WTC11 (cell line): ENCODE measurements at regions not wholly inside any gene's neighbourhood (a gene's known extent, or its start where the extent isn't known, plus 50 kb on each side); places are given as distances from the start of the nearest gene placed in this dataset.

Experiments
- ATAC-seq: fragments of 200-7000 bp; cut with Tn5 transposase; 2 replicates; pipeline ENCODE4 v1.10.0; 2021; ENCODE audit warnings: mild to moderate bottlenecking, moderate library complexity
- CTCF ChIA-PET: fragments of 300-600 bp; sonication (Branson Sonifier 250); formaldehyde crosslinking; loops from one replicate; lab custom pipeline; 2021; ENCODE audit warnings: antibody characterized with exemption; lab: Charles Lee
- POLR2A ChIA-PET: fragments of 350-600 bp; sonication (Branson Sonifier 250); formaldehyde crosslinking; loops from one replicate; lab custom pipeline; 2021; ENCODE audit warnings: antibody characterized with exemption; lab: Charles Lee
- DNase-seq: peaks from one replicate; pipeline ENCODE4 v3.0.0; 2021; ENCODE audit warnings: low spot score
- H3K27ac Mint-ChIP-seq: 2 replicates; pipeline ENCODE4 v1.8.0; 2021; ENCODE audit warnings: mixed read lengths
- H3K27me3 Mint-ChIP-seq: 2 replicates; pipeline ENCODE4 v1.8.0; 2021; ENCODE audit warnings: low read depth, mild to moderate bottlenecking, moderate library complexity, mixed read lengths
- H3K36me3 Mint-ChIP-seq: 2 replicates; pipeline ENCODE4 v1.8.0; 2021; ENCODE audit warnings: mixed read lengths
- H3K4me1 Mint-ChIP-seq: 2 replicates; pipeline ENCODE4 v1.8.0; 2022; ENCODE audit warnings: mixed read lengths
- H3K4me3 Mint-ChIP-seq: 2 replicates; pipeline ENCODE4 v1.8.0; 2021; ENCODE audit warnings: mild to moderate bottlenecking, moderate library complexity, mixed read lengths
- H3K9me3 Mint-ChIP-seq: 2 replicates; pipeline ENCODE4 v1.8.0; 2021; ENCODE audit warnings: mixed read lengths
- ATF1 ChIP-seq: sonication (generic); formaldehyde crosslinking; IDR thresholded peaks from 2 replicates; pipeline ENCODE4 v1.8.1; 2023; ENCODE audit warnings: mild to moderate bottlenecking, moderate library complexity, missing genetic modification reagents
- CREM ChIP-seq: sonication (generic); formaldehyde crosslinking; IDR thresholded peaks from 2 replicates; pipeline ENCODE4 v1.8.1; 2022; ENCODE audit warnings: mild to moderate bottlenecking, missing genetic modification reagents, moderate library complexity
- ETV6 ChIP-seq: sonication (generic); formaldehyde crosslinking; IDR thresholded peaks from 2 replicates; pipeline ENCODE4 v1.8.1; 2022; ENCODE audit warnings: mild to moderate bottlenecking, missing genetic modification reagents
- JUN ChIP-seq: sonication (generic); formaldehyde crosslinking; IDR thresholded peaks from 2 replicates; pipeline ENCODE4 v1.8.0; 2023; ENCODE audit warnings: mild to moderate bottlenecking, missing genetic modification reagents
- KAT7 ChIP-seq: sonication (generic); formaldehyde crosslinking; IDR thresholded peaks from 2 replicates; pipeline ENCODE4 v1.8.1; 2023; ENCODE audit warnings: missing genetic modification reagents, mild to moderate bottlenecking, borderline replicate concordance
- MYBL2 ChIP-seq: sonication (generic); formaldehyde crosslinking; IDR thresholded peaks from 2 replicates; pipeline ENCODE4 v1.8.1; 2023; ENCODE audit warnings: mild to moderate bottlenecking, moderate library complexity, missing genetic modification reagents
- NFATC4 ChIP-seq: fragments of 250-450 bp; sonication (Bioruptor Pico); IDR thresholded peaks from 2 replicates; pipeline ENCODE4 v1.9.0; 2021; ENCODE audit warnings: mild to moderate bottlenecking
- NR3C1 ChIP-seq: sonication (generic); formaldehyde crosslinking; conservative IDR thresholded peaks from 2 replicates; pipeline ENCODE4 v1.8.1; 2023; ENCODE audit warnings: low read depth, mild to moderate bottlenecking, missing genetic modification reagents
- PRRX2 ChIP-seq: fragments of 250-450 bp; sonication (Bioruptor Pico); IDR thresholded peaks from 2 replicates; pipeline ENCODE4 v1.8.0; 2021; ENCODE audit warnings: mild to moderate bottlenecking
- SMAD3 ChIP-seq: sonication (generic); formaldehyde crosslinking; IDR thresholded peaks from 2 replicates; pipeline ENCODE4 v1.8.0; 2022; ENCODE audit warnings: missing genetic modification reagents, mild to moderate bottlenecking, borderline replicate concordance
- SMAD4 ChIP-seq: sonication (generic); formaldehyde crosslinking; IDR thresholded peaks from 2 replicates; pipeline ENCODE4 v1.8.0; 2022; ENCODE audit warnings: mild to moderate bottlenecking, missing genetic modification reagents
- ZNF263 ChIP-seq: sonication (generic); formaldehyde crosslinking; IDR thresholded peaks from 2 replicates; pipeline ENCODE4 v1.8.1; 2022; ENCODE audit warnings: low read depth, mild to moderate bottlenecking, moderate library complexity, missing genetic modification reagents
- ZNF416 ChIP-seq: fragments of 250-450 bp; sonication (Bioruptor Pico); IDR thresholded peaks from 2 replicates; pipeline ENCODE4 v1.9.0; 2021; ENCODE audit warnings: mild to moderate bottlenecking, inconsistent platforms
- TF ChIP-seq, protein P1 (sequence below): fragments of 250-450 bp; sonication (Bioruptor Pico); IDR thresholded peaks from 2 replicates; pipeline ENCODE4 v1.9.0; 2021; ENCODE audit warnings: mild to moderate bottlenecking, borderline replicate concordance
- TF ChIP-seq, protein P2 (sequence below): sonication (generic); formaldehyde crosslinking; IDR thresholded peaks from 2 replicates; pipeline ENCODE4 v1.8.1; 2023; ENCODE audit warnings: mild to moderate bottlenecking, missing genetic modification reagents
- TF ChIP-seq, protein P3 (sequence below): sonication (generic); formaldehyde crosslinking; IDR thresholded peaks from 2 replicates; pipeline ENCODE4 v1.8.0; 2022; ENCODE audit warnings: mild to moderate bottlenecking, missing genetic modification reagents
- TF ChIP-seq, protein P4 (sequence below): fragments of 250-450 bp; sonication (Bioruptor Pico); IDR thresholded peaks from 2 replicates; pipeline ENCODE4 v1.9.0; 2021; ENCODE audit warnings: mild to moderate bottlenecking
- TF ChIP-seq, protein P5 (sequence below): sonication (generic); formaldehyde crosslinking; IDR thresholded peaks from 2 replicates; pipeline ENCODE4 v1.8.1; 2022; ENCODE audit warnings: low read depth, mild to moderate bottlenecking, moderate library complexity, missing genetic modification reagents, borderline replicate concordance

DNA sequence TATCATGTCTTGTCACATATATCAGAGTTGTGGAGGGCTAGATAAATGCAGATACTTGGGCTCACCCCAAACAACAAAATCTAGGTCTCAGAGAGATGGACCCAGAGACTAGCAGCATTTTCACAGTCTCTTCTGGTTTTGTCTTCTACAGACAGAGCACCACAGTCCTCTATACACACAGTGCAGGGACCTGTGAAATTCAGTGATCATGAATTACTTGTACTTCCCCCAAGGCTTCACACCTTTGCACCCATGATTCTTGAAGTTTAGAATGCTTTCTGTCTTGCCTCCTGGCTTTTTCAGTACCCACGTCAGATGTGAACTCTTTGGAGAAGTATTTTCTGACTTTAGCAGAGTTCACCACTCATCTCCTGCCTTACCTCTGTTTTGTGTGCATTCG, 371.5 kb upstream of the PRR16 start (continued):
- TF ChIP-seq, protein P1, sequence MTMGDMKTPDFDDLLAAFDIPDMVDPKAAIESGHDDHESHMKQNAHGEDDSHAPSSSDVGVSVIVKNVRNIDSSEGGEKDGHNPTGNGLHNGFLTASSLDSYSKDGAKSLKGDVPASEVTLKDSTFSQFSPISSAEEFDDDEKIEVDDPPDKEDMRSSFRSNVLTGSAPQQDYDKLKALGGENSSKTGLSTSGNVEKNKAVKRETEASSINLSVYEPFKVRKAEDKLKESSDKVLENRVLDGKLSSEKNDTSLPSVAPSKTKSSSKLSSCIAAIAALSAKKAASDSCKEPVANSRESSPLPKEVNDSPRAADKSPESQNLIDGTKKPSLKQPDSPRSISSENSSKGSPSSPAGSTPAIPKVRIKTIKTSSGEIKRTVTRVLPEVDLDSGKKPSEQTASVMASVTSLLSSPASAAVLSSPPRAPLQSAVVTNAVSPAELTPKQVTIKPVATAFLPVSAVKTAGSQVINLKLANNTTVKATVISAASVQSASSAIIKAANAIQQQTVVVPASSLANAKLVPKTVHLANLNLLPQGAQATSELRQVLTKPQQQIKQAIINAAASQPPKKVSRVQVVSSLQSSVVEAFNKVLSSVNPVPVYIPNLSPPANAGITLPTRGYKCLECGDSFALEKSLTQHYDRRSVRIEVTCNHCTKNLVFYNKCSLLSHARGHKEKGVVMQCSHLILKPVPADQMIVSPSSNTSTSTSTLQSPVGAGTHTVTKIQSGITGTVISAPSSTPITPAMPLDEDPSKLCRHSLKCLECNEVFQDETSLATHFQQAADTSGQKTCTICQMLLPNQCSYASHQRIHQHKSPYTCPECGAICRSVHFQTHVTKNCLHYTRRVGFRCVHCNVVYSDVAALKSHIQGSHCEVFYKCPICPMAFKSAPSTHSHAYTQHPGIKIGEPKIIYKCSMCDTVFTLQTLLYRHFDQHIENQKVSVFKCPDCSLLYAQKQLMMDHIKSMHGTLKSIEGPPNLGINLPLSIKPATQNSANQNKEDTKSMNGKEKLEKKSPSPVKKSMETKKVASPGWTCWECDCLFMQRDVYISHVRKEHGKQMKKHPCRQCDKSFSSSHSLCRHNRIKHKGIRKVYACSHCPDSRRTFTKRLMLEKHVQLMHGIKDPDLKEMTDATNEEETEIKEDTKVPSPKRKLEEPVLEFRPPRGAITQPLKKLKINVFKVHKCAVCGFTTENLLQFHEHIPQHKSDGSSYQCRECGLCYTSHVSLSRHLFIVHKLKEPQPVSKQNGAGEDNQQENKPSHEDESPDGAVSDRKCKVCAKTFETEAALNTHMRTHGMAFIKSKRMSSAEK (CRISPR knock-in tag): no peak
- TF ChIP-seq, protein P2, sequence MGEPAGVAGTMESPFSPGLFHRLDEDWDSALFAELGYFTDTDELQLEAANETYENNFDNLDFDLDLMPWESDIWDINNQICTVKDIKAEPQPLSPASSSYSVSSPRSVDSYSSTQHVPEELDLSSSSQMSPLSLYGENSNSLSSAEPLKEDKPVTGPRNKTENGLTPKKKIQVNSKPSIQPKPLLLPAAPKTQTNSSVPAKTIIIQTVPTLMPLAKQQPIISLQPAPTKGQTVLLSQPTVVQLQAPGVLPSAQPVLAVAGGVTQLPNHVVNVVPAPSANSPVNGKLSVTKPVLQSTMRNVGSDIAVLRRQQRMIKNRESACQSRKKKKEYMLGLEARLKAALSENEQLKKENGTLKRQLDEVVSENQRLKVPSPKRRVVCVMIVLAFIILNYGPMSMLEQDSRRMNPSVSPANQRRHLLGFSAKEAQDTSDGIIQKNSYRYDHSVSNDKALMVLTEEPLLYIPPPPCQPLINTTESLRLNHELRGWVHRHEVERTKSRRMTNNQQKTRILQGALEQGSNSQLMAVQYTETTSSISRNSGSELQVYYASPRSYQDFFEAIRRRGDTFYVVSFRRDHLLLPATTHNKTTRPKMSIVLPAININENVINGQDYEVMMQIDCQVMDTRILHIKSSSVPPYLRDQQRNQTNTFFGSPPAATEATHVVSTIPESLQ (CRISPR knock-in tag): no peak

DNA sequence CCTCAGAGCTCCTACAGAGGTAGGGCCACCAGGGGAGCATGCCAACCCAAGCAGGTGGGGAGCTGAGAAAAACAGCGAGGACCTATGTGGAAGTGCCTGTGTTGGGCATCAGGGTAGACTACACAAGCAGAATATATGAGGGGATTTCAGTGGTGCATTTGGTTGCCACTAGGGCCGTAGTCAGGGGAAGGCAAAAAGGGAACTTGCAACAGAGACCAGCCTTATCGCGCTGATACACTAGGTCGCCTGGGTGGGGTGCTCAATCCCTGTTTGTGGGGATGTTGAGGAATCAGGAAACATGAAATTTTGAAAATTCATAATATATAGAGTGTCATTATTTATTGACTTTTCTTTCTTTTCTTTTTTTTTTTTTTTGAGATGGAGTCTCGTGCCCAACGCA, 370.9 kb upstream of the PRR16 start:
- Mint-ChIP-seq H3K4me1 (no peaks in the 10 kb centered on the region), H3K27ac (no peak overlapping the region), H3K4me3 (no peak overlapping the region), H3K9me3 (no peaks in the 10 kb centered on the region), H3K36me3 (no peaks in the 10 kb centered on the region), H3K27me3 (no peaks in the 10 kb centered on the region)
- ChIA-PET CTCF (no interaction called here), POLR2A (no interaction called here)
- TF ChIP-seq JUN (CRISPR knock-in tag): no peak
- no peak for TF ChIP-seq ATF1
- TF ChIP-seq, protein P3, sequence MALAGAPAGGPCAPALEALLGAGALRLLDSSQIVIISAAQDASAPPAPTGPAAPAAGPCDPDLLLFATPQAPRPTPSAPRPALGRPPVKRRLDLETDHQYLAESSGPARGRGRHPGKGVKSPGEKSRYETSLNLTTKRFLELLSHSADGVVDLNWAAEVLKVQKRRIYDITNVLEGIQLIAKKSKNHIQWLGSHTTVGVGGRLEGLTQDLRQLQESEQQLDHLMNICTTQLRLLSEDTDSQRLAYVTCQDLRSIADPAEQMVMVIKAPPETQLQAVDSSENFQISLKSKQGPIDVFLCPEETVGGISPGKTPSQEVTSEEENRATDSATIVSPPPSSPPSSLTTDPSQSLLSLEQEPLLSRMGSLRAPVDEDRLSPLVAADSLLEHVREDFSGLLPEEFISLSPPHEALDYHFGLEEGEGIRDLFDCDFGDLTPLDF: no peak
- TF ChIP-seq SMAD4 (CRISPR knock-in tag): no peak
- no peak for TF ChIP-seq KAT7
- TF ChIP-seq ETV6 (CRISPR knock-in tag): no peak
- TF ChIP-seq NFATC4 (CRISPR knock-in tag): no peak
- no peak for TF ChIP-seq MYBL2 (CRISPR knock-in tag)
- no peak for TF ChIP-seq PRRX2
- TF ChIP-seq NR3C1 (CRISPR knock-in tag): no peak
- no peak for TF ChIP-seq ZNF416
- TF ChIP-seq SMAD3 (CRISPR knock-in tag): no peak
- TF ChIP-seq, protein P4, sequence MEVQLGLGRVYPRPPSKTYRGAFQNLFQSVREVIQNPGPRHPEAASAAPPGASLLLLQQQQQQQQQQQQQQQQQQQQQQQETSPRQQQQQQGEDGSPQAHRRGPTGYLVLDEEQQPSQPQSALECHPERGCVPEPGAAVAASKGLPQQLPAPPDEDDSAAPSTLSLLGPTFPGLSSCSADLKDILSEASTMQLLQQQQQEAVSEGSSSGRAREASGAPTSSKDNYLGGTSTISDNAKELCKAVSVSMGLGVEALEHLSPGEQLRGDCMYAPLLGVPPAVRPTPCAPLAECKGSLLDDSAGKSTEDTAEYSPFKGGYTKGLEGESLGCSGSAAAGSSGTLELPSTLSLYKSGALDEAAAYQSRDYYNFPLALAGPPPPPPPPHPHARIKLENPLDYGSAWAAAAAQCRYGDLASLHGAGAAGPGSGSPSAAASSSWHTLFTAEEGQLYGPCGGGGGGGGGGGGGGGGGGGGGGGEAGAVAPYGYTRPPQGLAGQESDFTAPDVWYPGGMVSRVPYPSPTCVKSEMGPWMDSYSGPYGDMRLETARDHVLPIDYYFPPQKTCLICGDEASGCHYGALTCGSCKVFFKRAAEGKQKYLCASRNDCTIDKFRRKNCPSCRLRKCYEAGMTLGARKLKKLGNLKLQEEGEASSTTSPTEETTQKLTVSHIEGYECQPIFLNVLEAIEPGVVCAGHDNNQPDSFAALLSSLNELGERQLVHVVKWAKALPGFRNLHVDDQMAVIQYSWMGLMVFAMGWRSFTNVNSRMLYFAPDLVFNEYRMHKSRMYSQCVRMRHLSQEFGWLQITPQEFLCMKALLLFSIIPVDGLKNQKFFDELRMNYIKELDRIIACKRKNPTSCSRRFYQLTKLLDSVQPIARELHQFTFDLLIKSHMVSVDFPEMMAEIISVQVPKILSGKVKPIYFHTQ (CRISPR knock-in tag): no peak
- TF ChIP-seq, protein P5, sequence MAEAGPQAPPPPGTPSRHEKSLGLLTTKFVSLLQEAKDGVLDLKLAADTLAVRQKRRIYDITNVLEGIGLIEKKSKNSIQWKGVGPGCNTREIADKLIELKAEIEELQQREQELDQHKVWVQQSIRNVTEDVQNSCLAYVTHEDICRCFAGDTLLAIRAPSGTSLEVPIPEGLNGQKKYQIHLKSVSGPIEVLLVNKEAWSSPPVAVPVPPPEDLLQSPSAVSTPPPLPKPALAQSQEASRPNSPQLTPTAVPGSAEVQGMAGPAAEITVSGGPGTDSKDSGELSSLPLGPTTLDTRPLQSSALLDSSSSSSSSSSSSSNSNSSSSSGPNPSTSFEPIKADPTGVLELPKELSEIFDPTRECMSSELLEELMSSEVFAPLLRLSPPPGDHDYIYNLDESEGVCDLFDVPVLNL (CRISPR knock-in tag): no peak
- no peak for TF ChIP-seq ZNF263
- no peak for TF ChIP-seq CREM (CRISPR knock-in tag)
- DNase-seq (peak; percentile 11), ATAC-seq (peak; percentile 85)
